C4-2B (cell line): ENCODE measurements at regions not wholly inside any gene's neighbourhood (a gene's known extent, or its start where the extent isn't known, plus 50 kb on each side); places are given as distances from the start of the nearest gene placed in this dataset.

Experiments used
- ZFX ChIP-seq: fragments of 450-650 bp; IDR thresholded peaks from 2 replicates; pipeline ENCODE4 v1.6.1; 2017
- TF ChIP-seq, protein P1 (sequence below): fragments of 450-650 bp; conservative IDR thresholded peaks from 2 replicates; pipeline ENCODE4 v1.5.1; 2017; ENCODE audit warnings: mild to moderate bottlenecking

DNA sequence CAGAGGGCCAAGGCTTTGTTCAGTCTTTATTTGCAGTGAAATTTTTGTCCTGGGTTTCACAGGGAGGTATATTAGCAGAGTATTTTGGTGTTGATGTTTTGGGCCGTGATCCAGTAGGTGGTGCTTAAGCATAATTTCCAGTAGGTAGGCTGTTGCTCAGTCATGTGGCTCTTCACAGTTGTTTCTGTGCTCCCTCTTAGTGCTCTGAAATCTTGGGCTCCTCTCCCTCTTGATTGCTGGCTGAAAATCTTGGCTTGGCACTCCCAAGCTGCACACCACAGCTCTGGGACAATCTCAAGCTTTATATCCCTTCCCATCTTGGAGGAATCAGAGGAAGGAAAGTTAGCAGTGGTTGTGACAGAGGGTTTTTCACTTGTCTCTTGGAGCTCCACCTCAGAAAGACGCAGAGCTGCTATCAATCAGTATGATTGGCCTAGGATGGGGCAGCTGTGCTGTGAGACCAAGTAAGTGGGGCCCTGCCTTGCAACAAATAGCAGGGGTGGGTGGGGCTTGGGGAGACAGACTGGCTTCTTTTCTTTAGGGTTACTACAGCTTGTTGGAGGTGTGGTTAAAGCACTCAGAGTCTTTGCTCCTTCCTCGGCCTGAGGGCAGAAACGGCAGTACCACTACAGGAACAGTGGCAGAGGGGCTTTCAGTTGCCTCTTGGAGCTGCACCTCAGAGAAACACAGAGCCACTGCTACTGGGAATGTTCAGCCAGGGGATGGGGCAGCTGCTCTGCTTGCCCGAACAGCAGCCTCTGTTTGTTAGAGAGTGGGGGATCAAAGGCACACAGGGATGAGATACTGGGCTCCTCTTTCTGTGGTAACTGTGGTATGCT lies 627.0 kb downstream of the SI start:
- TF ChIP-seq, protein P1, sequence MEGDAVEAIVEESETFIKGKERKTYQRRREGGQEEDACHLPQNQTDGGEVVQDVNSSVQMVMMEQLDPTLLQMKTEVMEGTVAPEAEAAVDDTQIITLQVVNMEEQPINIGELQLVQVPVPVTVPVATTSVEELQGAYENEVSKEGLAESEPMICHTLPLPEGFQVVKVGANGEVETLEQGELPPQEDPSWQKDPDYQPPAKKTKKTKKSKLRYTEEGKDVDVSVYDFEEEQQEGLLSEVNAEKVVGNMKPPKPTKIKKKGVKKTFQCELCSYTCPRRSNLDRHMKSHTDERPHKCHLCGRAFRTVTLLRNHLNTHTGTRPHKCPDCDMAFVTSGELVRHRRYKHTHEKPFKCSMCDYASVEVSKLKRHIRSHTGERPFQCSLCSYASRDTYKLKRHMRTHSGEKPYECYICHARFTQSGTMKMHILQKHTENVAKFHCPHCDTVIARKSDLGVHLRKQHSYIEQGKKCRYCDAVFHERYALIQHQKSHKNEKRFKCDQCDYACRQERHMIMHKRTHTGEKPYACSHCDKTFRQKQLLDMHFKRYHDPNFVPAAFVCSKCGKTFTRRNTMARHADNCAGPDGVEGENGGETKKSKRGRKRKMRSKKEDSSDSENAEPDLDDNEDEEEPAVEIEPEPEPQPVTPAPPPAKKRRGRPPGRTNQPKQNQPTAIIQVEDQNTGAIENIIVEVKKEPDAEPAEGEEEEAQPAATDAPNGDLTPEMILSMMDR, result no peak
- TF ChIP-seq ZFX, result no peak
